ENCODE measurements at regions not wholly inside any gene's neighbourhood (a gene's known extent, or its start where the extent isn't known, plus 50 kb on each side); places are given as distances from the start of the nearest gene placed in this dataset.

DNA sequence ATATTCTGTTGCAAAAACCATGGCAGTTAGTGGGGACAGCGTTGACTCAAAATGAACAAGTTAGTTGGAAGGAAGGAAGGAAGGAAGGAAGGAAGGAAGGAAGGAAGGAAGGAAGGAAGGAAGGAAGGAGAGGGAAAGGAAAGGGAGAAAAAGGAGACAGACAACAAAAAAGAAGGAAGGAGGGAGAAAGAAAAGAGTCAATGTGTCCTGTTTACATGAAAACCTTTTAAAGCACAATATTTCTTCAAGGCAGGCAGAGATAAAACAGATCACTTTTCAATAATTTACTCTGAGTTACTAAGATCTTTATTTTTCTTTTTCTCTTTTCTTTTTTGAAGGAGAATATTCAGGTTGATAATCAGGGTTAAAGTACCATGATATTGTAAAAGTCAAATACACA is 99.4 kb downstream of the CCER1 start:
- Histone ChIP-seq H3K9me3 (no peaks in the 10 kb centered on the region), H3K27ac (no peak overlapping the region), H3K27me3 (replicated peaks in 1 of 7) (no peaks in the 10 kb centered on the region), H3K4me3 (no peak overlapping the region), H3K36me3 (no peaks in the 10 kb centered on the region), H3K4me1 (peaks cover 0 to 8% (median 0%) of the 10 kb centered on the region in 6 donors)
- WGBS, 5 donors = 38 to 64% (median 50%) methylated on average over 1 of the region's 1 CpG
- no peak for DNase-seq
- TF ChIP-seq POLR2A (IDR thresholded peaks at IDR 0.05) = no peak
- intact Hi-C loops (cut with DNase I; ENCODE audit: low total_unique reads) = no loop called here

DNA sequence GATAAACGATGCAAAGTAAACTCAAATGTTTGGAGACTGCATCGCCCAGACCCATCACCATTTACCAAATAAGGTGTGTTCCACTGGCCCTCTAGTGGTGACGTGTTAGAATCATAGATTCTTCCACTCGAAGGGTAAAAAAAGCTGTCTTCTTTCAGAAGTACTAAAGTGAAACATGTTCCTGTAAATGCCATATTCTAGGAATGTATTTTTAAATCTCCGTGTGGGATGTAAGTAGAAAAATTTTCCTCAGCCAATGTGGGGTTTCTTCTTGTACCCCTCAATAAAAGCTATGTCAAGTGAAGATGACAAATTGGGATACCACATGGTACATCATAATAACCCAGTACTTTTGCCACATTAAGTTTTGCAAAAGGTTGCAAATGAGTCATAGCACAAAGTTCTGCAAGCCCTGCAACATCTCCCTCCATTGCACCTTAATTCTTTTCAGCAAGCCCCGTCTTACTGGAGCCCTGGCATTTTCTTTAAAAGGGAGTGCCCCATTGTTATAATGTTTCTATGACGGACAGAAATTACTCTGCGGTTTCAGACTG is 100.8 kb downstream of the CCER1 start:
- no peak for DNase-seq
- Histone ChIP-seq H3K9me3 (no peaks in the 10 kb centered on the region), H3K27ac (no peak overlapping the region), H3K4me3 (no peak overlapping the region), H3K36me3 (no peaks in the 10 kb centered on the region), H3K27me3 (replicated peaks in 1 of 7) (no peaks in the 10 kb centered on the region), H3K4me1 (peaks cover 0 to 8% (median 0%) of the 10 kb centered on the region in 6 donors)
- 32 to 37% (median 34%) methylated on average over 8 of the region's 8 CpGs for WGBS, 5 donors
- intact Hi-C loops (cut with DNase I; ENCODE audit: low total_unique reads) = loop anchor here (5.0 kb wide), 1 partner anchor 1312 kb away; no protein-coding TSS in a partner anchor
- TF ChIP-seq, protein P1, sequence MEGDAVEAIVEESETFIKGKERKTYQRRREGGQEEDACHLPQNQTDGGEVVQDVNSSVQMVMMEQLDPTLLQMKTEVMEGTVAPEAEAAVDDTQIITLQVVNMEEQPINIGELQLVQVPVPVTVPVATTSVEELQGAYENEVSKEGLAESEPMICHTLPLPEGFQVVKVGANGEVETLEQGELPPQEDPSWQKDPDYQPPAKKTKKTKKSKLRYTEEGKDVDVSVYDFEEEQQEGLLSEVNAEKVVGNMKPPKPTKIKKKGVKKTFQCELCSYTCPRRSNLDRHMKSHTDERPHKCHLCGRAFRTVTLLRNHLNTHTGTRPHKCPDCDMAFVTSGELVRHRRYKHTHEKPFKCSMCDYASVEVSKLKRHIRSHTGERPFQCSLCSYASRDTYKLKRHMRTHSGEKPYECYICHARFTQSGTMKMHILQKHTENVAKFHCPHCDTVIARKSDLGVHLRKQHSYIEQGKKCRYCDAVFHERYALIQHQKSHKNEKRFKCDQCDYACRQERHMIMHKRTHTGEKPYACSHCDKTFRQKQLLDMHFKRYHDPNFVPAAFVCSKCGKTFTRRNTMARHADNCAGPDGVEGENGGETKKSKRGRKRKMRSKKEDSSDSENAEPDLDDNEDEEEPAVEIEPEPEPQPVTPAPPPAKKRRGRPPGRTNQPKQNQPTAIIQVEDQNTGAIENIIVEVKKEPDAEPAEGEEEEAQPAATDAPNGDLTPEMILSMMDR (IDR thresholded peaks at IDR 0.05 in 8 of 11, conservative IDR thresholded peaks at IDR 0.05 in 3 of 11) = peak in 9 of 11 experiments; percentile 30 to 67 (median 49)
- TF ChIP-seq POLR2A (IDR thresholded peaks at IDR 0.05) (no peak), POLR2AphosphoS5 (IDR thresholded peaks at IDR 0.05) (no peak)

DNA sequence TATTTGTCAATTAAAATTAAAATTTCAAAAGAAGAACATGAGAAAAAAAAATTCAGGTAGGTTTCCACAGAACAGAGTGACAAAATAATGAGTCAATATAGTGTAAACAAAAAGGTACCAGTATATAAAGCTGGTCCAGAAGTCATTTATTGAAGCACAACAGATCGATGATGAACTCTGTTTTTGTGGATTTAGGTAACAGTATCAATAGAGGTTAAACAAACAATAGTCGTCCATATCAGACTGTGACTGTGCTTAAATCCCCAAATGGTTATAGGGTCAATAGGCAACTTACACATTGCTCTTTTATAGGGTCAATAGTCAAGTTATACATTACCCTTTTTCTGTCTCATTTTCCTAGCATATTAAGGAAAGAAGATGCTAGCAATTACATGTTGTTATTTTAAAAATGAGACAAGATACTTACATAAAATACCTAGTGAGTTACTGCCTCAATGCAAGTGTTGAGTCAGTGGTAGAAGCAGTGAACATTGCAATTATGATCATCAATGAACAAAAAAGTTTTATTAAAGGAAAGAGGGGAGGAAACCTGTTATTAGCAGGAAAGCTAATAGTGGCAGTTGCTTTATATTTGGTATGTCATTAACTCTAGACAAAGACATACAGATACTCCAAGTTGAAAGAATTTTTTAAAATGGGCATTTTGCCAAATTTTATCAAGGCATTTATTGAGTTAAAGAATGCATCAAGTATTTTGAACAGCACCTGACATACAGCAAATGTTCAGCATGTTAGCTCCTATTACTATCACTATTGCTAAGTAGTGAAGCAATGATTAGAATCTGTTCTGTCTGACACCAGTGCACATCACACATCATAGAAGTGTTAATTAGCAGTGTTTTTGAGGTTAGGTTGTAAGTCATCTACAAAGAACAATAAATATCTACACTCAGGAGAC is 102.9 kb downstream of the CCER1 start:
- H3K4me1 ChIP-seq = peaks cover 0 to 8% (median 0%) of the 10 kb centered on the region in 6 donors
- no peak overlapping the region for H3K4me3 ChIP-seq
- TF ChIP-seq POLR2A (IDR thresholded peaks at IDR 0.05) (no peak), POLR2AphosphoS5 (IDR thresholded peaks at IDR 0.05) (no peak)
- TF ChIP-seq, protein P1 (IDR thresholded peaks at IDR 0.05 in 8 of 11, conservative IDR thresholded peaks at IDR 0.05 in 3 of 11) = no peak
- H3K9me3 ChIP-seq = no peaks in the 10 kb centered on the region
- no peak overlapping the region for H3K27ac ChIP-seq
- no peaks in the 10 kb centered on the region for H3K36me3 ChIP-seq
- H3K27me3 ChIP-seq (replicated peaks in 1 of 7) = no peaks in the 10 kb centered on the region
- WGBS, 5 donors = 77 to 87% (median 80%) methylated on average over 2 of the region's 2 CpGs
- intact Hi-C loops (cut with DNase I; ENCODE audit: low total_unique reads) = loop anchor here (5.0 kb wide), 1 partner anchor 1310 kb away; no protein-coding TSS in a partner anchor
- no peak for DNase-seq

DNA sequence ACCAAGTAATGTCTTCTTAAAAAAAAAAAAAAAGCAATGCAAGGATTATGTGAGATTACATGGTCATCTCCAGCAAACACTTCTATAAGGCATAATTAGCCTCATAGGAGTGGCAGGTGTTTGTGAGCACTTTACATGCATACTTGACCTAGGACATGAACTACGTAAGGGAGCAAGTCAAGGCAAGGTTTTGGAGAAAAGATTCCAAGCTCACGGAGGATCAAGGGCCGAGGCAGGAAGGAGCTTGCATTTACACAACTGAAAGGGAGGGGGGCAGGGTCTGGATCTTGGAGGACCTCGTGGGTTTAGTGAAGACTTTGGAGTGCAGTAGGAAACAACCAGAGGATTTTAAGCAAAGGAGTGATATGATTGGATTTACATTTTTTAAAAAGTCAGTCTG is 112.5 kb downstream of the CCER1 start:
- DNase-seq = no peak
- no peak overlapping the region for H3K27ac ChIP-seq
- no peaks in the 10 kb centered on the region for H3K27me3 ChIP-seq (replicated peaks in 1 of 7)
- H3K36me3 ChIP-seq = no peaks in the 10 kb centered on the region
- H3K9me3 ChIP-seq = no peaks in the 10 kb centered on the region
- H3K4me3 ChIP-seq = no peak overlapping the region
- H3K4me1 ChIP-seq = no peaks in the 10 kb centered on the region
- WGBS, 5 donors = 65 to 78% (median 71%) methylated on average over 4 of the region's 4 CpGs
- intact Hi-C loops (cut with DNase I; ENCODE audit: low total_unique reads) = no loop called here
- TF ChIP-seq POLR2A (IDR thresholded peaks at IDR 0.05) = no peak
- TF ChIP-seq, protein P1 (IDR thresholded peaks at IDR 0.05 in 8 of 11, conservative IDR thresholded peaks at IDR 0.05 in 3 of 11) = no peak
- TF ChIP-seq POLR2AphosphoS5 (IDR thresholded peaks at IDR 0.05) = no peak

All from spleen (tissue), 11 donors.